NCI-H2227 treated with DMSO at 0.1 percent for 48 hours (cell line): ENCODE measurements at regions not wholly inside any gene's neighbourhood (a gene's known extent, or its start where the extent isn't known, plus 50 kb on each side); places are given as distances from the start of the nearest gene placed in this dataset.
"Not testable (repeated sequence)": the region's sequence is repeated elsewhere in the genome, so short reads cannot be mapped to it uniquely, and the experiment has no call there.

Experiments used
- DNase-seq: peaks from one replicate; lab custom pipeline; 2025; lab: John Stamatoyannopoulos, UW

GRCh38 chr6:145073811-145074210 is 661.5 kb downstream of the EPM2A start:
- DNase-seq = no peak

- DNase-seq = no peak
Observed at GRCh38 chr6:145074805-145075204, 660.5 kb downstream of the EPM2A start.

- DNase-seq = no peak
Observed at GRCh38 chr6:145075425-145075824, 659.9 kb downstream of the EPM2A start.

GRCh38 chr6:145076115-145076841 is 659.0 kb downstream of the EPM2A start:
- DNase-seq = no peak

- no peak for DNase-seq
Observed at GRCh38 chr6:145077382-145077781, 657.9 kb downstream of the EPM2A start.

GRCh38 chr6:145080651-145081050 is 654.7 kb downstream of the EPM2A start:
- no peak for DNase-seq

- no peak for DNase-seq
Observed at GRCh38 chr6:145081677-145082076, 653.6 kb downstream of the EPM2A start.

GRCh38 chr6:145082359-145082758 is 653.0 kb downstream of the EPM2A start:
- DNase-seq = no peak

GRCh38 chr6:145086197-145086596 is 649.1 kb downstream of the EPM2A start:
- no peak for DNase-seq

- DNase-seq = no peak
Observed at GRCh38 chr6:145087034-145087433, 648.3 kb downstream of the EPM2A start.

GRCh38 chr6:145090801-145091585 is 644.3 kb downstream of the EPM2A start:
- DNase-seq = no peak

- DNase-seq = no peak
Observed at GRCh38 chr6:145091586-145092142, 643.7 kb downstream of the EPM2A start.

- DNase-seq = no peak
Observed at GRCh38 chr6:145092554-145092953, 642.8 kb downstream of the EPM2A start.

- DNase-seq = no peak
Observed at GRCh38 chr6:145093226-145093625, 642.1 kb downstream of the EPM2A start.

- DNase-seq = no peak
Observed at GRCh38 chr6:145096846-145097245, 638.5 kb downstream of the EPM2A start.

- not testable (repeated sequence) for DNase-seq
Observed at GRCh38 chr6:145098127-145098526, 637.2 kb downstream of the EPM2A start.

GRCh38 chr6:145099713-145100112 is 635.6 kb downstream of the EPM2A start:
- DNase-seq = no peak

- DNase-seq = no peak
Observed at GRCh38 chr6:145110109-145110508, 625.2 kb downstream of the EPM2A start.

GRCh38 chr6:145111407-145111806 is 623.9 kb downstream of the EPM2A start:
- DNase-seq = not testable (repeated sequence)

- DNase-seq = no peak
Observed at GRCh38 chr6:145112711-145113148, 622.6 kb downstream of the EPM2A start.

- DNase-seq = no peak
Observed at GRCh38 chr6:145115638-145116037, 619.7 kb downstream of the EPM2A start.

GRCh38 chr6:145116591-145117178 is 618.6 kb downstream of the EPM2A start:
- no peak for DNase-seq

- no peak for DNase-seq
Observed at GRCh38 chr6:145118224-145118623, 617.1 kb downstream of the EPM2A start.
